Trophoblast cell (in vitro differentiated cells and primary cell): ENCODE measurements at regions not wholly inside any gene's neighbourhood (a gene's known extent, or its start where the extent isn't known, plus 50 kb on each side); places are given as distances from the start of the nearest gene placed in this dataset.

ENCODE experiments used
- DNase-seq, 2 donors: peaks; one replicate each; pipeline ENCODE4 v3.0.0-alpha.2; 2016
- H2AFZ ChIP-seq: 2 replicates; pipeline ENCODE4 v1.6.1; 2013; ENCODE audit warnings: low read length, moderate library complexity, mild to moderate bottlenecking; ENCODE audit not compliant: insufficient read depth, poor library complexity
- H2AK5ac ChIP-seq: 2 replicates; pipeline ENCODE4 v1.6.1; 2013; ENCODE audit warnings: mild to moderate bottlenecking, low read length
- H2BK120ac ChIP-seq: 2 replicates; pipeline ENCODE4 v1.6.1; 2013; ENCODE audit warnings: low read length, mild to moderate bottlenecking, moderate library complexity; ENCODE audit not compliant: insufficient read depth, poor library complexity
- H2BK12ac ChIP-seq: 2 replicates; pipeline ENCODE4 v1.6.1; 2013; ENCODE audit warnings: mild to moderate bottlenecking, low read length, moderate library complexity
- H2BK5ac ChIP-seq: 2 replicates; pipeline ENCODE4 v1.6.1; 2013; ENCODE audit warnings: low read length, low read depth, moderate library complexity, mild to moderate bottlenecking; ENCODE audit not compliant: poor library complexity
- H3K14ac ChIP-seq: 2 replicates; pipeline ENCODE4 v1.6.1; 2013; ENCODE audit warnings: mild to moderate bottlenecking, low read length
- H3K18ac ChIP-seq: 2 replicates; pipeline ENCODE4 v1.6.1; 2013; ENCODE audit warnings: mild to moderate bottlenecking, low read length
- H3K23ac ChIP-seq: 2 replicates; pipeline ENCODE4 v1.6.1; 2013; ENCODE audit warnings: low read length
- H3K27ac ChIP-seq: 2 replicates; pipeline ENCODE4 v1.5.1; 2013; ENCODE audit warnings: low read depth, mild to moderate bottlenecking, inconsistent platforms, low read length, moderate library complexity
- H3K27me3 ChIP-seq: 2 replicates; pipeline ENCODE4 v1.6.1; 2013; ENCODE audit warnings: inconsistent platforms, mild to moderate bottlenecking, low read length, moderate library complexity; ENCODE audit not compliant: insufficient read depth
- H3K36me3 ChIP-seq, 2 experiments: 1 replicate in 1 of 2; 2 replicates in 1 of 2; pipeline ENCODE4 v1.6.1; 2013; ENCODE audit warnings: low read length in 2 of 2, mild to moderate bottlenecking in 2 of 2, moderate library complexity in 1 of 2; ENCODE audit not compliant: insufficient read depth in 2 of 2, control insufficient read depth in 1 of 2
- H3K4ac ChIP-seq: 2 replicates; pipeline ENCODE4 v1.6.1; 2013; ENCODE audit warnings: low read depth, mild to moderate bottlenecking, low read length, moderate library complexity
- H3K4me1 ChIP-seq, 2 experiments: 1 replicate in 1 of 2; 2 replicates in 1 of 2; pipeline ENCODE4 v1.6.1; 2013; ENCODE audit warnings: low read length in 2 of 2, mild to moderate bottlenecking in 2 of 2, moderate library complexity in 1 of 2; ENCODE audit not compliant: insufficient read depth in 2 of 2, control insufficient read depth in 1 of 2
- H3K4me2 ChIP-seq: 2 replicates; pipeline ENCODE4 v1.6.1; 2013; ENCODE audit warnings: inconsistent platforms, mild to moderate bottlenecking, low read length, moderate library complexity
- H3K4me3 ChIP-seq: 2 replicates; pipeline ENCODE4 v1.5.1; 2013; ENCODE audit warnings: mild to moderate bottlenecking, low read depth, low read length, inconsistent platforms
- H3K79me1 ChIP-seq: one replicate; pipeline ENCODE4 v1.6.1; 2013; ENCODE audit warnings: low read length
- H3K79me2 ChIP-seq: 2 replicates; pipeline ENCODE4 v1.6.1; 2013; ENCODE audit warnings: low read length, mild to moderate bottlenecking; ENCODE audit not compliant: control insufficient read depth, insufficient read depth, poor library complexity
- H3K9ac ChIP-seq: 2 replicates; pipeline ENCODE4 v1.6.1; 2013; ENCODE audit warnings: mild to moderate bottlenecking, low read length
- H3K9me3 ChIP-seq: 2 replicates; pipeline ENCODE4 v1.6.1; 2013; ENCODE audit warnings: low read depth, mild to moderate bottlenecking, control low read depth, inconsistent platforms, low read length; ENCODE audit not compliant: insufficient read depth
- H4K12ac ChIP-seq: 2 replicates; pipeline ENCODE4 v1.6.1; 2013; ENCODE audit warnings: low read depth, mild to moderate bottlenecking, low read length, moderate library complexity
- H4K8ac ChIP-seq: 2 replicates; pipeline ENCODE4 v1.6.1; 2013; ENCODE audit warnings: low read depth, mild to moderate bottlenecking, low read length, moderate library complexity
- H4K91ac ChIP-seq: one replicate; pipeline ENCODE4 v1.6.1; 2013; ENCODE audit warnings: low read depth, mild to moderate bottlenecking, low read length, moderate library complexity
- WGBS: extraction: QIAGEN DNeasy Blood & Tissue Kit; methylation state at CpG from one replicate; pipeline ENCODE4 v1.1.7; 2013; ENCODE audit warnings: missing lambda C conversion rate; ENCODE audit not compliant: insufficient read length, insufficient coverage; ENCODE audit errors: extremely low coverage; 5-methylcytosine and 5-hydroxymethylcytosine counted together

DNA sequence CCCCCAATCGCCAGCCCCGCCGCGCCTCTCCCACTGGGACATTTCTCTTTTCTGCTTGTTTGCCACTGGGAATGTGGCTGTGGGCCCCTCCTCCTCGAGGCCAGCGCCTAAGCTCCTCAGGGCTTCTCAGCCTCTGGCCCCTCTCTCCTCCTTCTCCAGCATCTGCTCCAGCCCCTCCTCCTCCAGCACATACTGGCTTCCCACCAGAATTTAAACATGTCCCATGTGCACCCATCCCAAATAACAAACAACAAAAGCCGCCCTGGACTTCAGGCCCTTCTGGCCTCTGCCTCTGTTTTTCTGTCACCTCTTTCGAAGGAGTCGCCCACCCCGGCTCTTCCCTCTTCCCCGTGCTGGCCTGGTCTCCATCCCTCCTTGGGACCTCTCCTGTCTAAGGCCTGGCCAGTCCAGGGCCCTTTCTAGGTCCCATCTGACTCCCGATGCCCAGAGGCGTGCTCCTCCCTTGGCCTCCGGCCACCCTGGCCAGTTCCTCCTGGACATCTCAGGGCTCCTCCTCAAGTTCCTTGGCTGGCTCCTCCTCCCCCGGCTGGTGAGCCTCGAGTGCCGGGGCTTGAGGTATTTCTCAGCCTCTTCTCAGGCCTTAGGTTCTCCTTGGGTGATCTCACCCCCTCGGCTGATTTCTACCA lies 94.6 kb upstream of the SLC6A6 start:
- DNase-seq, result peak in 1 of 2 donors; percentile 27
- Histone ChIP-seq H4K8ac (no peak overlapping the region), H3K27me3 (no peaks in the 10 kb centered on the region), H4K12ac (no peak overlapping the region), H4K91ac (no peak overlapping the region), H3K23ac (no peak overlapping the region), H3K9ac (no peak overlapping the region), H3K4me1 (no peaks in the 10 kb centered on the region), H3K4me2 (no peak overlapping the region), H2AFZ (no peak overlapping the region), H2BK12ac (no peak overlapping the region), H2BK5ac (no peak overlapping the region), H3K4me3 (no peak overlapping the region), H3K9me3 (no peaks in the 10 kb centered on the region), H3K27ac (no peak overlapping the region), H3K36me3 (no peaks in the 10 kb centered on the region), H3K14ac (no peak overlapping the region), H2AK5ac (no peak overlapping the region), H3K79me2 (no peaks in the 10 kb centered on the region), H3K18ac (no peak overlapping the region), H3K4ac (no peak overlapping the region), H3K79me1 (no peaks in the 10 kb centered on the region), H2BK120ac (no peak overlapping the region)
- no CpG with 5 or more reads among the region's 18 CpGs for WGBS

DNA sequence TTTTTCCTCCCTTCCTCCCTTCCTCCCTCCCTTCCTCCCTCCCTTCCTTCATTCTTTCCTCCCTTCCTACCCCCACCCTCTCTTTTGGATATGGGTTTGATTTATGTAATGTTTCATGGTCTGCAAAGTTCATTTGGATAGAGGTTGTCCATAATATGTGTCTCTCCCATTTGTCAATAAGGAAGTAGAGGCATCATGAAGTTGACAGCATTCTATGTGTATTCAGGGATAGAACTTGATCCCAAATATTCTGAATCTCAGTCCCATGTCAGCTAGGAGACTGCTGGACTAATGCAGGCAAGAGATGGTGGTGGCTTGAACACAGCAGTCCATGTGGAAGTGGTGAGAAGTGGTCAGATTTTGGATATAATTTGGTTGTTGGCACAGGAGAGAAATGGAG lies 90.7 kb upstream of the SLC6A6 start:
- DNase-seq, result no peak
- no peak overlapping the region for H2AFZ ChIP-seq
- no peak overlapping the region for H4K8ac ChIP-seq
- no peak overlapping the region for H3K4me3 ChIP-seq
- no peak overlapping the region for H3K4ac ChIP-seq
- no peak overlapping the region for H3K18ac ChIP-seq
- no peak overlapping the region for H2BK120ac ChIP-seq
- H3K4me2 ChIP-seq, result no peak overlapping the region
- no peak overlapping the region for H4K12ac ChIP-seq
- no peaks in the 10 kb centered on the region for H3K4me1 ChIP-seq
- H4K91ac ChIP-seq, result no peak overlapping the region
- H3K23ac ChIP-seq, result no peak overlapping the region
- no peak overlapping the region for H3K14ac ChIP-seq
- no peaks in the 10 kb centered on the region for H3K36me3 ChIP-seq
- no peaks in the 10 kb centered on the region for H3K27me3 ChIP-seq
- H3K9me3 ChIP-seq, result no peaks in the 10 kb centered on the region
- no peaks in the 10 kb centered on the region for H3K79me1 ChIP-seq
- no peak overlapping the region for H2BK12ac ChIP-seq
- no peak overlapping the region for H3K27ac ChIP-seq
- no peaks in the 10 kb centered on the region for H3K79me2 ChIP-seq
- H2AK5ac ChIP-seq, result no peak overlapping the region
- no peak overlapping the region for H3K9ac ChIP-seq
- no peak overlapping the region for H2BK5ac ChIP-seq

DNA sequence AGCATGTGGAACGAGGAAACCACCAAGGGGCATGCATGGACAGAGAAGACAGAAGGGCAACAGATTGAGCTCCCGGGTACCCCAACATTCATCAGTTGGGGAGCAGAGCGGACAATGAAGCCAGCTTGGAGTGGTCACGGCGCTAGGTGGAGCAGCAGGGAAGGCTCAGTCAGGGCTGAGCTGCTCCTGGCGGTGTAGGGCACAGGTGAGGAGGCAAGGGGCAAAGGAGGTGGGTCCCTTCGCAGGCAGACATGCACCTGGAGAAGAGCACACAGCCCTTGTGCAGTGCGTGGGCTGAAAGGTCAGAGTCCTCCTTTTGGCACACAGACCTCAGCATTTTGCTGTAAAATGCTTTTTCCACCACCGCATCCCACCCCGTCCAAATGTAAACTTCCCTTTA lies 90.0 kb upstream of the SLC6A6 start:
- Histone ChIP-seq H3K4me1 (no peaks in the 10 kb centered on the region), H3K18ac (no peak overlapping the region), H4K12ac (no peak overlapping the region), H3K4me2 (no peak overlapping the region), H3K36me3 (no peaks in the 10 kb centered on the region), H3K27me3 (no peaks in the 10 kb centered on the region), H2AK5ac (no peak overlapping the region), H3K79me1 (no peaks in the 10 kb centered on the region), H3K79me2 (no peaks in the 10 kb centered on the region), H3K14ac (no peak overlapping the region), H3K9ac (no peak overlapping the region), H2BK5ac (no peak overlapping the region), H2BK12ac (no peak overlapping the region), H4K8ac (no peak overlapping the region), H3K27ac (no peak overlapping the region), H2BK120ac (no peak overlapping the region), H3K4me3 (no peak overlapping the region), H2AFZ (no peak overlapping the region), H3K23ac (no peak overlapping the region), H4K91ac (no peak overlapping the region), H3K4ac (no peak overlapping the region), H3K9me3 (no peaks in the 10 kb centered on the region)
- no peak for DNase-seq
- WGBS, result no CpG with 5 or more reads among the region's 10 CpGs

DNA sequence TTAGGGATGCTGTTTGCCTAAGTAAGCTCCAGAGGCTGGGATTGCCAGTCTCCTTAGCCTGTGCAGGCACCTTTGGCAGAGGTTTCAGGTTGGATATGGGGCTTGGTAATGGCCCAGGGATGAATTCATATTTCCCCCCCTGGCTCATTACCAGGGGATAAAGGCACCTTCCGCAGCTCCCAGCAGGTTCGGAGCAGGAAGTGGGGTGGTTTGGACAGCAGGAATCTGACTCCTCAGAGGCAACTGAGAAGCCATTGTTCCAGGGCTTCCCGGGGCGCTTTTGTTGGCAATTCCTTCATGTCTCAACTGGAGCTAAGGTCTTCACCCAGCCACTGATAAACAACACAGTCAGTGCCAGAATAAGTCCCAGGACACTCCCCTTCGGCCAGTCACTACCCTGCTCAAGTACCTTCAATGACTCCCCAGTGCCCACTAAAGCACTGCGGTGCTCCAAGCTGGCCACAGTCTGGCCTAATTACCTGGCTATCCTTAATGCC lies 85.3 kb upstream of the SLC6A6 start:
- no CpG with 5 or more reads among the region's 6 CpGs for WGBS
- no peak overlapping the region for H3K4me3 ChIP-seq
- peaks cover 2% of the 10 kb centered on the region for H3K79me1 ChIP-seq
- H4K91ac ChIP-seq, result no peak overlapping the region
- no peak overlapping the region for H3K9ac ChIP-seq
- no peak overlapping the region for H4K12ac ChIP-seq
- H2BK5ac ChIP-seq, result no peak overlapping the region
- no peak overlapping the region for H4K8ac ChIP-seq
- no peak overlapping the region for H3K4ac ChIP-seq
- no peaks in the 10 kb centered on the region for H3K9me3 ChIP-seq
- H2BK120ac ChIP-seq, result no peak overlapping the region
- no peak overlapping the region for H3K14ac ChIP-seq
- H3K27ac ChIP-seq, result no peak overlapping the region
- no peak for DNase-seq
- no peak overlapping the region for H2AFZ ChIP-seq
- H3K18ac ChIP-seq, result no peak overlapping the region
- H3K36me3 ChIP-seq, result no peaks in the 10 kb centered on the region
- no peak overlapping the region for H3K4me2 ChIP-seq
- H3K23ac ChIP-seq, result no peak overlapping the region
- H2BK12ac ChIP-seq, result no peak overlapping the region
- H3K4me1 ChIP-seq, result peaks cover 3 to 7% of the 10 kb centered on the region in 2 experiments
- no peaks in the 10 kb centered on the region for H3K27me3 ChIP-seq
- H3K79me2 ChIP-seq, result no peaks in the 10 kb centered on the region
- no peak overlapping the region for H2AK5ac ChIP-seq
